A673 (cell line): ENCODE measurements at regions not wholly inside any gene's neighbourhood (a gene's known extent, or its start where the extent isn't known, plus 50 kb on each side); places are given as distances from the start of the nearest gene placed in this dataset.

ENCODE experiments used
- BruUV-seq: library from RNA; stranded (reverse); fragments of 400-500 nt; replicated peaks from 2 replicates; lab custom pipeline; 2021; lab: Mats Ljungman, UMichigan
- CTCF ChIA-PET: fragments of 300-600 bp; sonication (Branson Sonifier 250); formaldehyde crosslinking; loops from one replicate; lab custom pipeline; 2022; ENCODE audit warnings: antibody characterized with exemption; lab: Charles Lee
- POLR2A ChIA-PET: fragments of 300-600 bp; sonication (Branson Sonifier 250); formaldehyde crosslinking; loops from one replicate; lab custom pipeline; 2022; ENCODE audit warnings: antibody characterized with exemption; ENCODE audit not compliant: low non-redundant PET; lab: Charles Lee
- DNase-seq: peaks from one replicate; pipeline ENCODE4 v3.0.0-alpha.2; 2015; ENCODE audit warnings: low spot score
- H3K27ac ChIP-seq: fragments of 200-600 bp; sonication (generic); 2 replicates; pipeline ENCODE4 v1.5.1; 2016; ENCODE audit warnings: mixed run types, low read depth, mild to moderate bottlenecking, mixed read lengths, antibody characterized with exemption, low read length; ENCODE audit not compliant: poor library complexity, severe bottlenecking
- H3K27me3 ChIP-seq: fragments of 200-600 bp; sonication (generic); replicated peaks from 2 replicates; pipeline ENCODE4 v1.6.1; 2017; ENCODE audit warnings: mixed run types, low read depth, mild to moderate bottlenecking, mixed read lengths, antibody characterized with exemption, low read length; ENCODE audit not compliant: insufficient read depth, poor library complexity
- H3K36me3 ChIP-seq: fragments of 200-600 bp; sonication (generic); 2 replicates; pipeline ENCODE4 v1.6.1; 2016; ENCODE audit warnings: mixed run types, mild to moderate bottlenecking, mixed read lengths, antibody characterized with exemption, low read length; ENCODE audit not compliant: insufficient read depth, poor library complexity, severe bottlenecking
- H3K4me1 ChIP-seq: fragments of 200-600 bp; sonication (generic); 2 replicates; pipeline ENCODE4 v1.6.1; 2017; ENCODE audit warnings: mixed run types, mild to moderate bottlenecking, mixed read lengths, antibody characterized with exemption, low read length; ENCODE audit not compliant: insufficient read depth, poor library complexity, severe bottlenecking
- H3K4me3 ChIP-seq: fragments of 200-600 bp; sonication (generic); 2 replicates; pipeline ENCODE4 v1.5.1; 2016; ENCODE audit warnings: low read depth, mixed run types, mild to moderate bottlenecking, mixed read lengths, low read length; ENCODE audit not compliant: poor library complexity, severe bottlenecking
- H3K9me3 ChIP-seq: fragments of 200-600 bp; sonication (generic); 2 replicates; pipeline ENCODE4 v1.6.1; 2016; ENCODE audit warnings: mixed run types, low read depth, mild to moderate bottlenecking, mixed read lengths, antibody characterized with exemption, low read length; ENCODE audit not compliant: poor library complexity, severe bottlenecking
- EZH2 ChIP-seq: fragments of 200-600 bp; sonication (generic); IDR thresholded peaks from 2 replicates; pipeline ENCODE4 v1.6.1; 2017; ENCODE audit warnings: borderline replicate concordance, low read depth, mild to moderate bottlenecking, mixed read lengths, antibody characterized with exemption, low read length; ENCODE audit not compliant: poor library complexity, severe bottlenecking
- intact Hi-C: fragments of 100-400 bp; cut with micrococcal nuclease; formaldehyde crosslinking; loops from one replicate; pipeline ENCODE4 v1.10.0; 2022; ENCODE audit not compliant: unreplicated experiment
- TF ChIP-seq, protein P1 (sequence below): fragments of 300-800, 200-600 bp; sonication (generic); conservative IDR thresholded peaks from 2 replicates; pipeline ENCODE4 v1.5.1; 2017; ENCODE audit warnings: low read depth, mild to moderate bottlenecking, antibody characterized with exemption, low read length, moderate library complexity, mixed read lengths

DNA sequence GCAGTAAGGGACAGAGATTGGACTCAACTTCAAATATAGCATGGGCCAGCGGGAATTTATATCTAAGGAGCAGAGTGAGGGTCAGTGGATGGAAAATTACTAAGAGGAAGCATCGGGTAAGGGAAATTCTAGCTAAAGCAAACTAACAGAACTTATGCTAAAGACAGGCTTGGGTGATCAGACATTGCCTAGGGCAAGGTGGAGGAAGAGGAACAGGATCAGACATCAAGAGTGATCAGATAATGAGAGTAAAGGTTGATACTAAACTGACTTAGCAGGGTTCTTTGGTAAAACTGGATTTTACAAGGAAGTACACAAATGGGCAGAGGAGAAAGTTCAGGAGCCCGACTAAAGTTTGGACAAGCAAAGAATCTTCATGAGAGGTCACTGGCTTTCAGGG lies 86.3 kb upstream of the TOM1L1 start:
- intact Hi-C loops = no loop called here
- TF ChIP-seq EZH2 = no peak
- TF ChIP-seq, protein P1, sequence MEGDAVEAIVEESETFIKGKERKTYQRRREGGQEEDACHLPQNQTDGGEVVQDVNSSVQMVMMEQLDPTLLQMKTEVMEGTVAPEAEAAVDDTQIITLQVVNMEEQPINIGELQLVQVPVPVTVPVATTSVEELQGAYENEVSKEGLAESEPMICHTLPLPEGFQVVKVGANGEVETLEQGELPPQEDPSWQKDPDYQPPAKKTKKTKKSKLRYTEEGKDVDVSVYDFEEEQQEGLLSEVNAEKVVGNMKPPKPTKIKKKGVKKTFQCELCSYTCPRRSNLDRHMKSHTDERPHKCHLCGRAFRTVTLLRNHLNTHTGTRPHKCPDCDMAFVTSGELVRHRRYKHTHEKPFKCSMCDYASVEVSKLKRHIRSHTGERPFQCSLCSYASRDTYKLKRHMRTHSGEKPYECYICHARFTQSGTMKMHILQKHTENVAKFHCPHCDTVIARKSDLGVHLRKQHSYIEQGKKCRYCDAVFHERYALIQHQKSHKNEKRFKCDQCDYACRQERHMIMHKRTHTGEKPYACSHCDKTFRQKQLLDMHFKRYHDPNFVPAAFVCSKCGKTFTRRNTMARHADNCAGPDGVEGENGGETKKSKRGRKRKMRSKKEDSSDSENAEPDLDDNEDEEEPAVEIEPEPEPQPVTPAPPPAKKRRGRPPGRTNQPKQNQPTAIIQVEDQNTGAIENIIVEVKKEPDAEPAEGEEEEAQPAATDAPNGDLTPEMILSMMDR = no peak
- POLR2A ChIA-PET = no interaction called here
- Histone ChIP-seq H3K36me3 (no peaks in the 10 kb centered on the region), H3K9me3 (no peaks in the 10 kb centered on the region), H3K27ac (no peak overlapping the region), H3K27me3 (no peaks in the 10 kb centered on the region), H3K4me1 (no peaks in the 10 kb centered on the region), H3K4me3 (no peak overlapping the region)
- CTCF ChIA-PET = no interaction called here
- no TSS peak for BruUV-seq
- DNase-seq = no peak

DNA sequence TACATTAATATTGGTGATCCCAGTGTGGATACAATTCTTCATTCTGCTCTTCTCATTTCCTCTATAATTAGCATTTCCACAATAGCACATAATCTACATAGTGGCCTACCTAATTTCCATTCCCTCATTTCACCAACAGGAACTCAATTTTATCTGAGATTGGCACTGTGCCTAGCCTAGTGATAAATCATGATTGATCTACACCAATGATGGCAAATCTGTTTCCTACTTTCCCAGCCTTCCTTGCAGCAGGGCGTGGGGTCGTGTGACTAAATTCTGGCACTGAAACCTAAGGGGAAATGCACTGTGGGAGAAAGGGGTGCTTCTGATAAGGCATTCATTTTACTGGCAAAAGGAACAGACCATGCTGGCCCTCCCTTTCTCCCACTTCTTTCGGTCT lies 66.6 kb upstream of the TOM1L1 start:
- ChIA-PET CTCF (no interaction called here), POLR2A (no interaction called here)
- no peak overlapping the region for H3K27ac ChIP-seq
- DNase-seq = peak; percentile 73
- peaks cover 10% of the 10 kb centered on the region for H3K4me1 ChIP-seq
- TF ChIP-seq EZH2 = no peak
- H3K36me3 ChIP-seq = no peaks in the 10 kb centered on the region
- H3K9me3 ChIP-seq = no peaks in the 10 kb centered on the region
- H3K27me3 ChIP-seq = no peaks in the 10 kb centered on the region
- H3K4me3 ChIP-seq = no peak overlapping the region
- intact Hi-C loops = no loop called here
- BruUV-seq = no TSS peak

DNA sequence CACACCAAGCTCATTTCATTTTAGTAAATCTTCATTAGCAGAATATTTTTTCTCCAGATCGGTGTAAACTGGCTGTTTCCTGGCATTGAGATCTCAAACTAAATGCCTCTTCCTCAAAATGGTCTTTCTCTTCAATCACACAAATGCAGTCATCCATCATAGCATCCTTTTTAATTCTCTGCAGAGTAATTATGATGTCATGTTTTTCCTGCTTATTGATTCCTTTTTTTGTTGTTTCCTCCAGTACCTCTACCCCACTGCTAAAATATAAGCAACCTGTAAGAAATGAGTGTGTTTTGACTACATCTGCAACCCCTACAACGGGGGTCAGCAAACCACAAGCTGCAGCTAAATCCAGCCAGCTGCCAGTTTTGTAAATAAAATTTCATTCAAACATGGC lies 65.6 kb upstream of the TOM1L1 start:
- POLR2A ChIA-PET = no interaction called here
- no peaks in the 10 kb centered on the region for H3K27me3 ChIP-seq
- H3K27ac ChIP-seq = no peak overlapping the region

More for the DNA sequence above, 65.6 kb upstream of the TOM1L1 start:
- BruUV-seq = no TSS peak
- DNase-seq = no peak
- no peaks in the 10 kb centered on the region for H3K9me3 ChIP-seq
- peaks cover 10% of the 10 kb centered on the region for H3K4me1 ChIP-seq
- H3K4me3 ChIP-seq = no peak overlapping the region
- H3K36me3 ChIP-seq = no peaks in the 10 kb centered on the region
- TF ChIP-seq, protein P1 = no peak
- no peak for TF ChIP-seq EZH2
- CTCF ChIA-PET = no interaction called here
- intact Hi-C loops = no loop called here
